ENCODE measurements at regions not wholly inside any gene's neighbourhood (a gene's known extent, or its start where the extent isn't known, plus 50 kb on each side); places are given as distances from the start of the nearest gene placed in this dataset.

DNA sequence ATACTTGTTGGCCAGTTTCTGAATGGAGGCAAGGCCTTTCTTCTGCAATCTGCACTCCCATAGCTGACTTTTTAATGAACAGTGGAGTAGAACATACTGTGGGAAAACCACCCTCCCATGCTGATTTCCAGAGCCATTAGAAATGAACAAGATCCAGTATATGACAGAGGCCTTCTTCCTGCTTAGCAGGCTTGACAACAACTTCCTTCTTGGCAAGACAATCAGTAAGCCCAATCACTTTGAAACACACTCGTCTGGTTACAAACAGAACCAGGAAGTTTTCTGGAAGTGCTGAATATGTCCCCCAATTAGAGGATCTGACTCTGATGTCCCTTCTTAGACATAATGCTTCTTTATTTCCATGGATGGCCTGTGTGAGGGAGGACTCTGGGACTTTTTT, 103.4 kb downstream of the SAMD9 start:
- intact Hi-C loops (cut with DNase I; ENCODE audit: low total_unique reads): no loop called here
- TF ChIP-seq, protein P1, sequence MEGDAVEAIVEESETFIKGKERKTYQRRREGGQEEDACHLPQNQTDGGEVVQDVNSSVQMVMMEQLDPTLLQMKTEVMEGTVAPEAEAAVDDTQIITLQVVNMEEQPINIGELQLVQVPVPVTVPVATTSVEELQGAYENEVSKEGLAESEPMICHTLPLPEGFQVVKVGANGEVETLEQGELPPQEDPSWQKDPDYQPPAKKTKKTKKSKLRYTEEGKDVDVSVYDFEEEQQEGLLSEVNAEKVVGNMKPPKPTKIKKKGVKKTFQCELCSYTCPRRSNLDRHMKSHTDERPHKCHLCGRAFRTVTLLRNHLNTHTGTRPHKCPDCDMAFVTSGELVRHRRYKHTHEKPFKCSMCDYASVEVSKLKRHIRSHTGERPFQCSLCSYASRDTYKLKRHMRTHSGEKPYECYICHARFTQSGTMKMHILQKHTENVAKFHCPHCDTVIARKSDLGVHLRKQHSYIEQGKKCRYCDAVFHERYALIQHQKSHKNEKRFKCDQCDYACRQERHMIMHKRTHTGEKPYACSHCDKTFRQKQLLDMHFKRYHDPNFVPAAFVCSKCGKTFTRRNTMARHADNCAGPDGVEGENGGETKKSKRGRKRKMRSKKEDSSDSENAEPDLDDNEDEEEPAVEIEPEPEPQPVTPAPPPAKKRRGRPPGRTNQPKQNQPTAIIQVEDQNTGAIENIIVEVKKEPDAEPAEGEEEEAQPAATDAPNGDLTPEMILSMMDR (IDR thresholded peaks at IDR 0.05): no peak
- H3K4me1 ChIP-seq: no peaks in the 10 kb centered on the region
- H3K36me3 ChIP-seq: no peaks in the 10 kb centered on the region
- H3K4me3 ChIP-seq: no peak overlapping the region
- no peaks in the 10 kb centered on the region for H3K27me3 ChIP-seq
- no peaks in the 10 kb centered on the region for H3K9me3 ChIP-seq
- H3K27ac ChIP-seq: no peak overlapping the region
- DNase-seq: no peak

DNA sequence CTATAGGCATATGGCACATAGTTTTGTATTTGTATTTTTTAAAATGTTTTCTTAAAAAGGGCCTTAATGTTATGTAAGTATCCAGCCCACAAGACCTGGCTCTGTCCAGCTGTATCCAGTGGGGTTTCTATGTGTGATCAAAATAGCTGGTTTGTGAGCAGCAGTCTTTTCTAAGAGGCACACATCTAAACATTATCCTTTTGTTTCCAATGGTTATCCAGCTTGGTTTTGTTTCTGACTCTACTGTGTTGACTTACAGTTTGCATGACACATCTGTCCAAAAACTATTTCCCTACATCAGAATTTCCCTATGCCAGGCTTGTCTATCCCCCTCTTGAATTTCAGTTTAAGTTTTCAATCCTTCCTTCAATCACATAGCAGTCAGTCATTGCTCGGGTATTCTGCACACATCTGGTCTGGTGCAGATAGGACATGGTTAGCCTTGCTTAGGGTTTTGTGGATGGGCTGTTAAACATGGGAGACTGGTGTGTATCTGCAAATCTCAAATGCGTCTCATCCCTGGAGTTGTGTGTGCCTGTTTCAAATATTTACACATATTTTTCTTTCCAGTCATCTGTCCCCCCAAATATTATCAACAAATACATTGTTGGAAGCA, 104.2 kb downstream of the SAMD9 start:
- no peak overlapping the region for H3K4me3 ChIP-seq
- H3K36me3 ChIP-seq: no peaks in the 10 kb centered on the region
- DNase-seq: no peak
- TF ChIP-seq, protein P1 (IDR thresholded peaks at IDR 0.05): no peak
- H3K9me3 ChIP-seq: no peaks in the 10 kb centered on the region
- H3K4me1 ChIP-seq: no peaks in the 10 kb centered on the region
- H3K27ac ChIP-seq: no peak overlapping the region
- intact Hi-C loops (cut with DNase I; ENCODE audit: low total_unique reads): no loop called here
- H3K27me3 ChIP-seq: no peaks in the 10 kb centered on the region

DNA sequence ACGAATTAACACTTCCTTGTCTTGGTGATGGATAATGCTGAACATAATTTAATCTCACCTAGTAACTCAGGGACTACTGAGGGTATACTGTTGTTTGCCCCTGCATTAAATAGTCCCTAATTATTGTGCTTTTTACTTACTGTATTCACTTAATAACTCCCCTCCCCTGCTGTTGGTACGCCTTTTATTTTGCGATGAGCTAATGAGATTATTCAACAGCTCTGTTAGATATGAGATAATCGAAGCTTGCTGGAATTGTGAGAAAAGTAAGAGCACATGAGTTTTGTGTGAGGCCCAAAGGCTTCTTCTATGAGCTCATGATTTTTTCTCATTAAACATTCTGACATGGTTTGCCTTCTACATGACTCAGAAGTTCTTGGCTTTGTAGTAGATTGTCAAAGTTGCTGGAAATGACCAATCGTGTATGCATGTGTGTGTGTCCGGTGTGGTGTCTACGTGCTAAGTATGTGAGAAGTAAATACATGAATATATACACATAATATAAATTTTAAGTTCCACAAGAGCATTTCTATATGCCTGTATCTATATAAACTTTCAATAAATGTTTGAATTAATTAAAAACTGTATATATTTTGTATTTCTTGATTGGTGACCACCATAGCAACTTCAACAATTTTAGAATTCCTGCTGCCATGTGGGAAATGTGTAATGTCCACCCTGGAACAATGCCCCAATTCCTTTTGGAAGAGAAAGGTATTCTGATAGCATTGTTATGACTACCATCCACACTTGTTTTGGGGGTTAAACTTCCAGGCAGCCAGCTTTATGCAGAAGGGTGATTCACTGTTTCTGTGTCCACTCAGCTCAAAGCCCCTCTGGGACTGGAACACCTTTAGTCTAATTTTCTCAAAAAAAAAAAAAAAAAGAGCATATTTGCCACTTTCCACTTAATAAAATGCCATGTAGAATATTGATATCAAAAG, 106.2 kb downstream of the SAMD9 start:
- Histone ChIP-seq H3K4me1 (no peaks in the 10 kb centered on the region), H3K4me3 (no peak overlapping the region), H3K27me3 (no peaks in the 10 kb centered on the region), H3K36me3 (no peaks in the 10 kb centered on the region), H3K27ac (no peak overlapping the region), H3K9me3 (no peaks in the 10 kb centered on the region)
- TF ChIP-seq, protein P1 (IDR thresholded peaks at IDR 0.05): no peak
- intact Hi-C loops (cut with DNase I; ENCODE audit: low total_unique reads): no loop called here
- DNase-seq: no peak

DNA sequence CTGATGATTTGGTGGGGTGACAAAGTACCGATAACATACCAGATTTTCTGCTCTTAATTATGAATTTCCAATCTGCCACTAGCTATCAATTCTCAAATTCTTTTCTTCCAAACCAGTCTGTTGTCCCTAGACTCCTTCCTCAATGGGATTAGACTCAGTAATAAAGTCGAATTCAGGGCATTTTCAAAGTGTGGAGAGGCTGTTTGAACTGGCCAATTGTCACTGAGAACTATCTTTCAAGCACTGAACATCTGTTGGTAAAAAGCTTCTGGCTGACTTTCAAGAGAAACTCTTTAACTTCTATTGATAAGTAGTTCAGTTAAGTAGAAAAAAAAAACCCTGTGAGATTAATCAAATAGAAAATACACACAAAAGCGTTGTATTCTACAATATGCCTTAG, 108.9 kb downstream of the SAMD9 start:
- no peaks in the 10 kb centered on the region for H3K4me1 ChIP-seq
- no peaks in the 10 kb centered on the region for H3K9me3 ChIP-seq
- DNase-seq: no peak
- TF ChIP-seq, protein P1 (IDR thresholded peaks at IDR 0.05): no peak
- H3K4me3 ChIP-seq: no peak overlapping the region
- H3K27ac ChIP-seq: no peak overlapping the region
- H3K36me3 ChIP-seq: no peaks in the 10 kb centered on the region
- intact Hi-C loops (cut with DNase I; ENCODE audit: low total_unique reads): no loop called here
- no peaks in the 10 kb centered on the region for H3K27me3 ChIP-seq

DNA sequence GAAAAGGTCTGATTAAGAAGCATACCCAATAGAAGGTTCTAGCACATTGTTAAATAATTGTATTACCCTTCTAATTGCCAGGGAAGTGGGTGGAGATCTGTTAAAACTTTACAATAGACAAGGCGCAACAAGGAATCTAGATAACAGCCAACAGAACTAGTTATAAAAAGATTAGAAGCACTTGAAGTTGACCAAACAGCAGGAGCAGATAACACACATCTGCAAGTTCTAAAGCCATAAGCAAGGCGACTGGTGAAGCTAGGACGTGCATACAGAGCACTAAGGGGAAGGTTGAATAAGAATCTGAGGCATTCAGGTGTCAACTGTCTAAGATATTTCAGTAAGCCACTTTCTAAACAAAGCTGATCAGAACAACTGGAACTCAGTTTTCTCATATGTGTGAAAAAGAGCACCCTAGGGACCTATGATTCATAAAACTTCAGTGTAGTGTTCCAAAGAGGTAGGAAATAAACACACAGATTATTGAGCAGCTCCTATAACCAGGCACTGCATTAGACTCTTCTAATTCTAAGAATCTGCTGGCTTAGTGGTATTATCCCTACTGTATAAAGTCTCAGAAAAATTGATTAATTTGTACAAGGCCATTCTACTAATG, 111.2 kb downstream of the SAMD9 start:
- Histone ChIP-seq H3K36me3 (no peaks in the 10 kb centered on the region), H3K9me3 (no peaks in the 10 kb centered on the region), H3K27me3 (no peaks in the 10 kb centered on the region), H3K27ac (no peak overlapping the region), H3K4me3 (no peak overlapping the region), H3K4me1 (no peaks in the 10 kb centered on the region)
- TF ChIP-seq, protein P1 (IDR thresholded peaks at IDR 0.05): no peak
- intact Hi-C loops (cut with DNase I; ENCODE audit: low total_unique reads): no loop called here
- no peak for DNase-seq
